SH-SY5Y (cell line): ENCODE measurements at regions not wholly inside any gene's neighbourhood (a gene's known extent, or its start where the extent isn't known, plus 50 kb on each side); places are given as distances from the start of the nearest gene placed in this dataset.

ENCODE experiments used
- GATA2 ChIP-seq: IDR thresholded peaks from 2 replicates; pipeline ENCODE4 v1.6.1; 2011; ENCODE audit warnings: mild to moderate bottlenecking, low read depth, low read length
- GATA3 ChIP-seq: IDR thresholded peaks from 2 replicates; pipeline ENCODE4 v1.6.1; 2011; ENCODE audit warnings: low read depth, mild to moderate bottlenecking, low read length, moderate library complexity

GRCh38 chr5:130975847-130976246 is 189.2 kb downstream of the HINT1 start:
- no peak for TF ChIP-seq GATA3
- TF ChIP-seq GATA2 = no peak
